ENCODE measurements at regions not wholly inside any gene's neighbourhood (a gene's known extent, or its start where the extent isn't known, plus 50 kb on each side); places are given as distances from the start of the nearest gene placed in this dataset.

DNA sequence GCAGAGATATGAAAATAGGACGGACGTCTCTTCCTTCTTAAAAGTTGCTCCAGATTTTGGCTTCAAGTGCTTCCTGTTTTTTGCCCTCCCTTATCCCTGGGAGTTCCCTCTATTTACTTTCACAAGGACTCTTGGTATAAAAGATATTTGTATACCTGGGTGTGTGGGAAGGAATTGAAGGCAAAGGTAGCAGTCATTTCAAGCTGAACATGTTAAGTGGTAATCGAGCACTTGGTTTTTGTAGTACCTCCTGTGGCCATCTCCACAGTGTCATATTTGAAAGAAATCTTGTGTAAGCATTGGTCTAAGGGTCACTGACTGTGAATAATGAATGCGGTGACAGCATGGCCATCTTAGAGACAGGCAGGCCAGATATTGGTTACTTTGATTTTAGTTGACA, 593.6 kb downstream of the MTRR start:
- Histone ChIP-seq H3K9ac (ENCODE audit: low read depth, low read length) (no peak overlapping the region), H3K27me3 (ENCODE audit: insufficient read depth, low read length) (no peaks in the 10 kb centered on the region), H3K27ac (ENCODE audit: low read length) (no peak overlapping the region), H3K4me3 (ENCODE audit: low read length) (no peak overlapping the region), H3K36me3 (ENCODE audit: insufficient read depth, low read depth, low read length) (no peaks in the 10 kb centered on the region), H3K4me1 (ENCODE audit: insufficient read depth, low read length) (no peaks in the 10 kb centered on the region), H3K9me3 (ENCODE audit: insufficient read depth, low read depth, low read length) (no peaks in the 10 kb centered on the region)

DNA sequence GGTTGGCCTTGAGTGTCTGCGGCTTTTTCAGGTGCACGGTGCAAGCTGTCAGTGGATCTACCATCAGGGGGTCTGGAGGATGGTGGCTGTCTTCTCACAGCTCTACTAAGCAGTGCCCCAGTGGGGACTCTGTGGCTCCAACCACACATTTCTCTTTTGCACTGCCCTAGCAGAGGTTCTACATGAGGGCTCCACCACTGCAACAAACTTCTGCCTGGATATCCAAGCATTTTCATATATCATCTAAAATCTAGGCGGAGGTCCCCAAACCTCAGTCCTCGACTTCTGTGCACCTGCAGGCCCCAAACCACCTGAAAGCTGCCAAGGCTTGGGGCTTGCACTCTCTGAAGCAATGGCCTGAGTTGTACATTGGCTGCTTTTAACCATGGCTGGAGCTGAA, 601.5 kb downstream of the MTRR start:
- H3K9me3 ChIP-seq (ENCODE audit: insufficient read depth, low read depth, low read length), result peaks cover 17% of the 10 kb centered on the region
- no peak overlapping the region for H3K4me3 ChIP-seq (ENCODE audit: low read length)
- H3K27me3 ChIP-seq (ENCODE audit: insufficient read depth, low read length), result no peaks in the 10 kb centered on the region
- H3K9ac ChIP-seq (ENCODE audit: low read depth, low read length), result no peak overlapping the region
- no peaks in the 10 kb centered on the region for H3K4me1 ChIP-seq (ENCODE audit: insufficient read depth, low read length)
- H3K27ac ChIP-seq (ENCODE audit: low read length), result no peak overlapping the region
- no peaks in the 10 kb centered on the region for H3K36me3 ChIP-seq (ENCODE audit: insufficient read depth, low read depth, low read length)

GRCh38 chr5:8471581-8471980, 602.6 kb downstream of the MTRR start:
- H3K27me3 ChIP-seq (ENCODE audit: insufficient read depth, low read length), result no peaks in the 10 kb centered on the region
- peaks cover 17% of the 10 kb centered on the region for H3K9me3 ChIP-seq (ENCODE audit: insufficient read depth, low read depth, low read length)
- H3K4me1 ChIP-seq (ENCODE audit: insufficient read depth, low read length), result no peaks in the 10 kb centered on the region
- no peaks in the 10 kb centered on the region for H3K36me3 ChIP-seq (ENCODE audit: insufficient read depth, low read depth, low read length)
- H3K4me3 ChIP-seq (ENCODE audit: low read length), result no peak overlapping the region
- H3K27ac ChIP-seq (ENCODE audit: low read length), result no peak overlapping the region
- no peak overlapping the region for H3K9ac ChIP-seq (ENCODE audit: low read depth, low read length)

DNA sequence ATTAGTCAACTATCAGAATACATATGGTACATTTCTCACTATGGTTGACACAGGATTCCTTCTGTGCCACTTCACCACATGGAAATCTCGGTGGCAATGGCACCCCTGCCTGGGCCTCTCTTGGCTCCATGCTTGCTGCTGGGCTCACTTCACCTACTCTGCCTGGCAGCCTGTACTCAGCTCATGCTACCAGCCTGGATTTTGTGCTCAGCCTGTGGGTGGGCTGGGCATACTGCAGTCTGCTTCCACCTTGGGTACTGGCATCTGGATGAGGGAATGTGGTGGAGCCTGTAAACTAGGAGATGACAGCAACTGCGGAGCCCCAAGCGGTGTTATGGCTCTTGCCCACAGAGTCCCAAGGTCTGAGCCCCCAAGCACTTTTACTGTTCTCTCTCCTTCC, 604.1 kb downstream of the MTRR start:
- H3K4me3 ChIP-seq (ENCODE audit: low read length), result no peak overlapping the region
- H3K27me3 ChIP-seq (ENCODE audit: insufficient read depth, low read length), result no peaks in the 10 kb centered on the region
- no peaks in the 10 kb centered on the region for H3K4me1 ChIP-seq (ENCODE audit: insufficient read depth, low read length)
- no peaks in the 10 kb centered on the region for H3K36me3 ChIP-seq (ENCODE audit: insufficient read depth, low read depth, low read length)
- H3K27ac ChIP-seq (ENCODE audit: low read length), result no peak overlapping the region
- no peak overlapping the region for H3K9ac ChIP-seq (ENCODE audit: low read depth, low read length)
- H3K9me3 ChIP-seq (ENCODE audit: insufficient read depth, low read depth, low read length), result peaks cover 17% of the 10 kb centered on the region

GRCh38 chr5:8473827-8474568, 605.0 kb downstream of the MTRR start:
- Histone ChIP-seq H3K4me1 (ENCODE audit: insufficient read depth, low read length) (no peaks in the 10 kb centered on the region), H3K9ac (ENCODE audit: low read depth, low read length) (no peak overlapping the region), H3K9me3 (ENCODE audit: insufficient read depth, low read depth, low read length) (peaks cover 17% of the 10 kb centered on the region)

DNA sequence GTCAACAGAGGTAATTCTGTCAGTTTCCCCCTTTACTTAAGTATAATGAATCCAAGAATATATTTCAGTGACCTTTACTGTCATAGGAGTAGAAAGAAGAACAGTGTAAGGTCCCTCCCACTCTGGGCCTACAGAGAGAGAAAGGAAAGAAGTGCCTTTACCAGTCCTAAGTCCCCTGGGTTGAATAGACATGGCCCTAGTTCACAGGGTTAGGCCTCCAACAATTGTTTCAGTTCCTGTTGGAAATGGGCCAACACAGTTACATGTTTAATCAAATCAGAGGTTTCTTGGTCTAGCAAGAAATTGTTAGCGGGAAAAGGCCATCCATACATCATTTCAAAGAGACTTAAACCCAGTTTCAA, 605.6 kb downstream of the MTRR start:
- no peaks in the 10 kb centered on the region for H3K36me3 ChIP-seq (ENCODE audit: insufficient read depth, low read depth, low read length)
- H3K9ac ChIP-seq (ENCODE audit: low read depth, low read length), result no peak overlapping the region
- H3K9me3 ChIP-seq (ENCODE audit: insufficient read depth, low read depth, low read length), result peaks cover 17% of the 10 kb centered on the region
- H3K27ac ChIP-seq (ENCODE audit: low read length), result no peak overlapping the region
- no peak overlapping the region for H3K4me3 ChIP-seq (ENCODE audit: low read length)
- no peaks in the 10 kb centered on the region for H3K4me1 ChIP-seq (ENCODE audit: insufficient read depth, low read length)
- no peaks in the 10 kb centered on the region for H3K27me3 ChIP-seq (ENCODE audit: insufficient read depth, low read length)

More at GRCh38 chr5:8473827-8474568, 605.0 kb downstream of the MTRR start:
- Histone ChIP-seq H3K36me3 (ENCODE audit: insufficient read depth, low read depth, low read length) (no peaks in the 10 kb centered on the region), H3K27ac (ENCODE audit: low read length) (no peak overlapping the region), H3K4me3 (ENCODE audit: low read length) (no peak overlapping the region), H3K27me3 (ENCODE audit: insufficient read depth, low read length) (no peaks in the 10 kb centered on the region)

- H3K9me3 ChIP-seq (ENCODE audit: insufficient read depth, low read depth, low read length), result peaks cover 16% of the 10 kb centered on the region
- no peak overlapping the region for H3K4me3 ChIP-seq (ENCODE audit: low read length)
- no peak overlapping the region for H3K9ac ChIP-seq (ENCODE audit: low read depth, low read length)
- H3K4me1 ChIP-seq (ENCODE audit: insufficient read depth, low read length), result no peaks in the 10 kb centered on the region
- H3K27ac ChIP-seq (ENCODE audit: low read length), result no peak overlapping the region
- H3K27me3 ChIP-seq (ENCODE audit: insufficient read depth, low read length), result no peaks in the 10 kb centered on the region
- H3K36me3 ChIP-seq (ENCODE audit: insufficient read depth, low read depth, low read length), result no peaks in the 10 kb centered on the region
These were observed 609.4 kb downstream of the MTRR start for GRCh38 chr5:8478326-8478725.

DNA sequence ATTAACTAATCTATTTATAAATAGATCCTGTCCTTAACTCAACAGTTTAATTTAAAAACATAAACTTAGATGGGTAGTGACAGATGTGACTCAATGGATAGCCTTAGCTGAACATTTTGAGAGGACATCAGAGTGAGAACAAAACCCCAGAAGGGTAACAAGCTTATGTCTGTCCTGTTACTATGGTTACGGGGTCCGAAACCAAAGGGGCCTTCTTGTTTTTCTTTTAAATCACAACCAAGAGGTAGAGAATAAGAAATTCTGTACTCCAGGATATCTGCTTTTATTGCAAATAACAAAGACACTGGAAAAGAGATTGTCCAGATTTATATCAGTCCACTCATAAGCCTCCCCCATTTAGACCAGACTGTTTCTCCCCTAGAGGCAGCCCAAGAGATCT, 612.1 kb downstream of the MTRR start:
- Histone ChIP-seq H3K36me3 (ENCODE audit: insufficient read depth, low read depth, low read length) (no peaks in the 10 kb centered on the region), H3K27ac (ENCODE audit: low read length) (no peak overlapping the region), H3K27me3 (ENCODE audit: insufficient read depth, low read length) (no peaks in the 10 kb centered on the region), H3K9me3 (ENCODE audit: insufficient read depth, low read depth, low read length) (peaks cover 16% of the 10 kb centered on the region), H3K9ac (ENCODE audit: low read depth, low read length) (no peak overlapping the region), H3K4me1 (ENCODE audit: insufficient read depth, low read length) (no peaks in the 10 kb centered on the region), H3K4me3 (ENCODE audit: low read length) (no peak overlapping the region)

DNA sequence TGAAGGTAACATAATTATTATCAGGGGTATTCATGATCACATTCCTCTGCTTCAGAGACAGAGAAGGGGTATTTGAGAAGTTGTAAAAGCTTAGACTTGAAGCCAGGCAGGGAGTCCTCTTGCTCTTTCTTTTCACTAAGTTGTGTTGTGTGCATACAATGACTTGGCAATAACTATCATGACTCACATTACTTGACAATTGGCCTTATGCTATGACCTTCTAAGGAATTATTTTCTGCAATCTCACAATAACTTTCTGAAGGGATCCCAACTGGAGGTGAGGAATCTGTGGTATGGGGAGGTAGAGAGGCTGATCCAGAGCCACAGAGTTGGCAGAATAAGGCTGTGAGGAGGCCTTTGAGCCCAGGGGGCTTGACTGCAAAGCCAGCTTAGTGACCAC, 622.3 kb downstream of the MTRR start:
- Histone ChIP-seq H3K36me3 (ENCODE audit: insufficient read depth, low read depth, low read length) (no peaks in the 10 kb centered on the region), H3K9me3 (ENCODE audit: insufficient read depth, low read depth, low read length) (peaks cover 14% of the 10 kb centered on the region; the same call in 1 of the 2 replicates)

DNA sequence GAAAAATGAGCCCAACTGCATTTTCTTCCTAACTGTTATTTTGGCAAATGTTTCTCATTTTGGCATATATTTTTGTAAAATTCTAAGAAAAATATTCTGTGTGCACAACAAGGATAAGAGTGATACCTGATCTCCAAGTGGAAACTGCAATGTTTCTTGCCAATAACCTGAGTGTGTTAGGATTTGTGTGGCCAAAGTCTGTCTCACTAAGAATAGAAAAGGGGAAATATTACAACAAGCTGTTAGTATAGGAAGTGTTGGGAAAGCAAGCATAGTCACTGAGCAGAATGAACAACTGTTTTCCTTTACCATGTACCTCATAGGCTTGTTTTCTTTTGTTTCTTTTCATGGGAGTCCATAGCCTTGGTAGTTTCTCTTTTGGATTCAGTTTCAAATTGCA, 624.2 kb downstream of the MTRR start:
- Histone ChIP-seq H3K9ac (ENCODE audit: low read depth, low read length) (no peak overlapping the region), H3K4me3 (ENCODE audit: low read length) (no peak overlapping the region), H3K27ac (ENCODE audit: low read length) (no peak overlapping the region), H3K27me3 (ENCODE audit: insufficient read depth, low read length) (no peaks in the 10 kb centered on the region), H3K9me3 (ENCODE audit: insufficient read depth, low read depth, low read length) (peaks cover 14% of the 10 kb centered on the region; the same call in 1 of the 2 replicates), H3K36me3 (ENCODE audit: insufficient read depth, low read depth, low read length) (no peaks in the 10 kb centered on the region), H3K4me1 (ENCODE audit: insufficient read depth, low read length) (no peaks in the 10 kb centered on the region)

More for the DNA sequence above, 622.3 kb downstream of the MTRR start:
- Histone ChIP-seq H3K4me3 (ENCODE audit: low read length) (no peak overlapping the region), H3K4me1 (ENCODE audit: insufficient read depth, low read length) (no peaks in the 10 kb centered on the region), H3K27me3 (ENCODE audit: insufficient read depth, low read length) (no peaks in the 10 kb centered on the region), H3K27ac (ENCODE audit: low read length) (no peak overlapping the region), H3K9ac (ENCODE audit: low read depth, low read length) (no peak overlapping the region)

DNA sequence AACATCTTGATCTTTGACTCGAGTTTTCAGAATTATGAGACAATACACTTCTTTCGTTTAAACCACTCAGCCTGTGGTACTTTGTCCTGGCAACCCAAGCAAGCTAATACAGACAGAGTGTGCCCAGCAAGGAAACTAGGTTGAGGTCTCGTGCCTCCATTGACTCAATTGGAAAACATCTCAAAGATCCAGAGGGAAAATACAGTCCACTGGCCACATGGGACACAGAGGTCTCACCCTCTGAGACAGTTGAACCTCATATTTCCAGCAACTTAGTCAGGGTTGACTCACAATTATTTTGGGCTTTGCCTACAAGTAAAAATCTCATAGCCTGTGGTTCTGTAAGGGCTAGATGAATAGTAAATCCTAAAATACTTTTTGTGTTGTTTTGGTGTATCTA, 631.5 kb downstream of the MTRR start:
- Histone ChIP-seq H3K4me1 (ENCODE audit: insufficient read depth, low read length) (no peaks in the 10 kb centered on the region), H3K9me3 (ENCODE audit: insufficient read depth, low read depth, low read length) (peaks cover 8% of the 10 kb centered on the region; the same call in 1 of the 2 replicates), H3K36me3 (ENCODE audit: insufficient read depth, low read depth, low read length) (no peaks in the 10 kb centered on the region), H3K27ac (ENCODE audit: low read length) (no peak overlapping the region), H3K27me3 (ENCODE audit: insufficient read depth, low read length) (no peaks in the 10 kb centered on the region), H3K4me3 (ENCODE audit: low read length) (no peak overlapping the region), H3K9ac (ENCODE audit: low read depth, low read length) (no peak overlapping the region)

DNA sequence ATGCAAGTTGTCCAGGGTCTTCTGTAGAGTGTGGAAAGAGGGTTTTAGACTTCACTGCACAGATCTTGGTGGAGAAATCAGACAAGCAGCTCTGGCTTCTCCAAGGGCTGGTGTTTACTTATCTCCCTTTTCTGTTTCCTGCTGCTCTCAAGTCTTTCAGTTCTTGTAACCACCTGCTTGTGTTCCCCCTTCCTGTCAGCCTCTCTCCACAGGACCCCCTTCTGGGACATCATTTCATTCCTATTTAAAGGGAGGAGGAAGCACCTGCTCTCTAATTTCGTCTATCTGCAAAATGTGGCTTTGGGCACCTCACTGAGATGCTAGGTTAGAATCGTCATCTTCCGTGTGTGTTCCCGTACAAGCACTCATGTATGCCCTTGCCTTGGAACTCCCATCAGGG, 636.2 kb downstream of the MTRR start:
- H3K4me1 ChIP-seq (ENCODE audit: insufficient read depth, low read length), result no peaks in the 10 kb centered on the region
- H3K36me3 ChIP-seq (ENCODE audit: insufficient read depth, low read depth, low read length), result no peaks in the 10 kb centered on the region
- H3K27ac ChIP-seq (ENCODE audit: low read length), result no peak overlapping the region
- H3K4me3 ChIP-seq (ENCODE audit: low read length), result no peak overlapping the region
- H3K27me3 ChIP-seq (ENCODE audit: insufficient read depth, low read length), result no peaks in the 10 kb centered on the region
- H3K9me3 ChIP-seq (ENCODE audit: insufficient read depth, low read depth, low read length), result no peaks in the 10 kb centered on the region
- no peak overlapping the region for H3K9ac ChIP-seq (ENCODE audit: low read depth, low read length)
